WTC11 (cell line): ENCODE measurements at regions not wholly inside any gene's neighbourhood (a gene's known extent, or its start where the extent isn't known, plus 50 kb on each side); places are given as distances from the start of the nearest gene placed in this dataset.

ENCODE experiments used
- ATAC-seq: fragments of 200-7000 bp; cut with Tn5 transposase; 2 replicates; pipeline ENCODE4 v1.10.0; 2021; ENCODE audit warnings: mild to moderate bottlenecking, moderate library complexity
- CTCF ChIA-PET: fragments of 300-600 bp; sonication (Branson Sonifier 250); formaldehyde crosslinking; loops from one replicate; lab custom pipeline; 2021; ENCODE audit warnings: antibody characterized with exemption; lab: Charles Lee
- POLR2A ChIA-PET: fragments of 350-600 bp; sonication (Branson Sonifier 250); formaldehyde crosslinking; loops from one replicate; lab custom pipeline; 2021; ENCODE audit warnings: antibody characterized with exemption; lab: Charles Lee
- DNase-seq: peaks from one replicate; pipeline ENCODE4 v3.0.0; 2021; ENCODE audit warnings: low spot score
- H3K27ac Mint-ChIP-seq: 2 replicates; pipeline ENCODE4 v1.8.0; 2021; ENCODE audit warnings: mixed read lengths
- H3K27me3 Mint-ChIP-seq: 2 replicates; pipeline ENCODE4 v1.8.0; 2021; ENCODE audit warnings: low read depth, mild to moderate bottlenecking, moderate library complexity, mixed read lengths
- H3K36me3 Mint-ChIP-seq: 2 replicates; pipeline ENCODE4 v1.8.0; 2021; ENCODE audit warnings: mixed read lengths
- H3K4me1 Mint-ChIP-seq: 2 replicates; pipeline ENCODE4 v1.8.0; 2022; ENCODE audit warnings: mixed read lengths
- H3K4me3 Mint-ChIP-seq: 2 replicates; pipeline ENCODE4 v1.8.0; 2021; ENCODE audit warnings: mild to moderate bottlenecking, moderate library complexity, mixed read lengths
- H3K9me3 Mint-ChIP-seq: 2 replicates; pipeline ENCODE4 v1.8.0; 2021; ENCODE audit warnings: mixed read lengths
- AR ChIP-seq: fragments of 250-450 bp; sonication (Bioruptor Pico); IDR thresholded peaks from 2 replicates; pipeline ENCODE4 v1.9.0; 2021; ENCODE audit warnings: mild to moderate bottlenecking
- ATF2 ChIP-seq: sonication (generic); formaldehyde crosslinking; IDR thresholded peaks from 2 replicates; pipeline ENCODE4 v1.8.1; 2022; ENCODE audit warnings: low read depth, missing genetic modification reagents, borderline replicate concordance
- CREM ChIP-seq: sonication (generic); formaldehyde crosslinking; IDR thresholded peaks from 2 replicates; pipeline ENCODE4 v1.8.1; 2022; ENCODE audit warnings: mild to moderate bottlenecking, missing genetic modification reagents, moderate library complexity
- E2F1 ChIP-seq: sonication (generic); formaldehyde crosslinking; IDR thresholded peaks from 2 replicates; pipeline ENCODE4 v1.8.0; 2022; ENCODE audit warnings: mild to moderate bottlenecking, missing genetic modification reagents
- E2F5 ChIP-seq: sonication (generic); formaldehyde crosslinking; IDR thresholded peaks from 2 replicates; pipeline ENCODE4 v1.8.1; 2022; ENCODE audit warnings: mild to moderate bottlenecking, moderate library complexity, missing genetic modification reagents
- FOXP4 ChIP-seq: sonication (generic); formaldehyde crosslinking; IDR thresholded peaks from 2 replicates; pipeline ENCODE4 v1.8.0; 2022; ENCODE audit warnings: mild to moderate bottlenecking, missing genetic modification reagents
- GTF2I ChIP-seq: fragments of 250-450 bp; sonication (Bioruptor Pico); conservative IDR thresholded peaks from 2 replicates; pipeline ENCODE4 v1.4.0; 2021; ENCODE audit warnings: mild to moderate bottlenecking
- HMGXB4 ChIP-seq: sonication (generic); formaldehyde crosslinking; IDR thresholded peaks from 2 replicates; pipeline ENCODE4 v1.8.1; 2023; ENCODE audit warnings: mild to moderate bottlenecking, moderate library complexity, missing genetic modification reagents
- KAT7 ChIP-seq: sonication (generic); formaldehyde crosslinking; IDR thresholded peaks from 2 replicates; pipeline ENCODE4 v1.8.1; 2023; ENCODE audit warnings: missing genetic modification reagents, mild to moderate bottlenecking, borderline replicate concordance
- NR2C2 ChIP-seq: sonication (generic); formaldehyde crosslinking; IDR thresholded peaks from 2 replicates; pipeline ENCODE4 v1.8.0; 2022; ENCODE audit warnings: mild to moderate bottlenecking, missing genetic modification reagents
- NR3C1 ChIP-seq: sonication (generic); formaldehyde crosslinking; conservative IDR thresholded peaks from 2 replicates; pipeline ENCODE4 v1.8.1; 2023; ENCODE audit warnings: low read depth, mild to moderate bottlenecking, missing genetic modification reagents
- RELA ChIP-seq: sonication (generic); formaldehyde crosslinking; IDR thresholded peaks from 2 replicates; pipeline ENCODE4 v1.8.1; 2022; ENCODE audit warnings: missing genetic modification reagents, mild to moderate bottlenecking, borderline replicate concordance
- SMAD4 ChIP-seq: sonication (generic); formaldehyde crosslinking; IDR thresholded peaks from 2 replicates; pipeline ENCODE4 v1.8.0; 2022; ENCODE audit warnings: mild to moderate bottlenecking, missing genetic modification reagents
- SP1 ChIP-seq: sonication (generic); formaldehyde crosslinking; conservative IDR thresholded peaks from 2 replicates; pipeline ENCODE4 v1.8.1; 2022; ENCODE audit warnings: missing genetic modification reagents
- ZNF317 ChIP-seq: sonication (generic); formaldehyde crosslinking; IDR thresholded peaks from 2 replicates; pipeline ENCODE4 v1.8.1; 2023; ENCODE audit warnings: low read depth, mild to moderate bottlenecking, moderate library complexity, missing genetic modification reagents, borderline replicate concordance
- ZNF512 ChIP-seq: sonication (generic); formaldehyde crosslinking; IDR thresholded peaks from 2 replicates; pipeline ENCODE4 v1.8.1; 2022; ENCODE audit warnings: missing genetic modification reagents, borderline replicate concordance
- TF ChIP-seq, protein P1 (sequence below): sonication (generic); formaldehyde crosslinking; IDR thresholded peaks from 2 replicates; pipeline ENCODE4 v1.8.1; 2023; ENCODE audit warnings: mild to moderate bottlenecking, missing genetic modification reagents
- TF ChIP-seq, protein P2 (sequence below): sonication (generic); formaldehyde crosslinking; conservative IDR thresholded peaks from 2 replicates; pipeline ENCODE4 v1.8.1; 2022; ENCODE audit warnings: mild to moderate bottlenecking, missing genetic modification reagents

- Mint-ChIP-seq H3K36me3 (no peaks in the 10 kb centered on the region), H3K27me3 (no peaks in the 10 kb centered on the region), H3K27ac (no peak overlapping the region), H3K4me3 (no peak overlapping the region), H3K9me3 (no peaks in the 10 kb centered on the region), H3K4me1 (no peaks in the 10 kb centered on the region)
- no peak for ATAC-seq
- CTCF ChIA-PET, result no interaction called here
- TF ChIP-seq NR3C1 (CRISPR knock-in tag) (no peak), ZNF317 (CRISPR knock-in tag) (no peak)
- TF ChIP-seq, protein P1, sequence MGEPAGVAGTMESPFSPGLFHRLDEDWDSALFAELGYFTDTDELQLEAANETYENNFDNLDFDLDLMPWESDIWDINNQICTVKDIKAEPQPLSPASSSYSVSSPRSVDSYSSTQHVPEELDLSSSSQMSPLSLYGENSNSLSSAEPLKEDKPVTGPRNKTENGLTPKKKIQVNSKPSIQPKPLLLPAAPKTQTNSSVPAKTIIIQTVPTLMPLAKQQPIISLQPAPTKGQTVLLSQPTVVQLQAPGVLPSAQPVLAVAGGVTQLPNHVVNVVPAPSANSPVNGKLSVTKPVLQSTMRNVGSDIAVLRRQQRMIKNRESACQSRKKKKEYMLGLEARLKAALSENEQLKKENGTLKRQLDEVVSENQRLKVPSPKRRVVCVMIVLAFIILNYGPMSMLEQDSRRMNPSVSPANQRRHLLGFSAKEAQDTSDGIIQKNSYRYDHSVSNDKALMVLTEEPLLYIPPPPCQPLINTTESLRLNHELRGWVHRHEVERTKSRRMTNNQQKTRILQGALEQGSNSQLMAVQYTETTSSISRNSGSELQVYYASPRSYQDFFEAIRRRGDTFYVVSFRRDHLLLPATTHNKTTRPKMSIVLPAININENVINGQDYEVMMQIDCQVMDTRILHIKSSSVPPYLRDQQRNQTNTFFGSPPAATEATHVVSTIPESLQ (CRISPR knock-in tag), result no peak
- TF ChIP-seq, protein P2, sequence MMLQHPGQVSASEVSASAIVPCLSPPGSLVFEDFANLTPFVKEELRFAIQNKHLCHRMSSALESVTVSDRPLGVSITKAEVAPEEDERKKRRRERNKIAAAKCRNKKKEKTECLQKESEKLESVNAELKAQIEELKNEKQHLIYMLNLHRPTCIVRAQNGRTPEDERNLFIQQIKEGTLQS (CRISPR knock-in tag), result no peak
- POLR2A ChIA-PET, result no interaction called here
- DNase-seq, result no peak
Measured at GRCh38 chr1:80706526-80706925, 1094.2 kb upstream of the ADGRL2 start.

DNA sequence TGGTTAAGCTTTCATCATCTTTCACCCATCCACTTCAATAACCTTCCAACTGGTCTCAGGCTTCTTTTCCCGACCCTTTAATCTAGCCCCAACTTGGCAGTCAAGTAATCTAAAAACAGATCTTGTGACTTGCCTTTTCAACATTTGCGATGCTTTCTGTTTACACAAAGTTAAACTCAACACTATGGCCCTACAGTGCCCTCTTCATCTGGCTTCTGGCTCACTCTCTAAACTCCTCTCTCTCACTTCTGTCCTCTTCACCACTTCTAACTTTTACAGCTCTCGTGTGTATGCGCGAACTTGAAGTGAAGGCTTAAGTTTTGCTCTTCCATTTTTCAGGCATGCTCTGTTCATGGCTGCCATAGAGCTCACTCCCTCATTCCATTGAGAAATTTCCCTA lies 1122.3 kb upstream of the ADGRL2 start:
- ChIA-PET POLR2A (no interaction called here), CTCF (no interaction called here)
- Mint-ChIP-seq H3K36me3 (no peaks in the 10 kb centered on the region), H3K4me3 (no peak overlapping the region), H3K27me3 (no peaks in the 10 kb centered on the region), H3K27ac (no peak overlapping the region), H3K4me1 (peaks cover 49% of the 10 kb centered on the region), H3K9me3 (no peaks in the 10 kb centered on the region)
- DNase-seq, result no peak
- ATAC-seq, result no peak
- no peak for TF ChIP-seq RELA (CRISPR knock-in tag)
- TF ChIP-seq SMAD4 (CRISPR knock-in tag), result no peak
- TF ChIP-seq E2F1 (CRISPR knock-in tag), result no peak

- H3K4me3 Mint-ChIP-seq, result no peak overlapping the region
- H3K27ac Mint-ChIP-seq, result no peak overlapping the region
- H3K4me1 Mint-ChIP-seq, result peaks cover 45% of the 10 kb centered on the region
- no peaks in the 10 kb centered on the region for H3K36me3 Mint-ChIP-seq
- ATAC-seq, result no peak
- H3K27me3 Mint-ChIP-seq, result no peaks in the 10 kb centered on the region
- no peak for DNase-seq
- ChIA-PET POLR2A (no interaction called here), CTCF (no interaction called here)
- no peaks in the 10 kb centered on the region for H3K9me3 Mint-ChIP-seq
- TF ChIP-seq E2F5 (CRISPR knock-in tag), result no peak
- TF ChIP-seq CREM, result no peak
- TF ChIP-seq FOXP4 (CRISPR knock-in tag), result no peak
- TF ChIP-seq HMGXB4 (CRISPR knock-in tag), result no peak
- no peak for TF ChIP-seq KAT7
- no peak for TF ChIP-seq NR2C2 (CRISPR knock-in tag)
- TF ChIP-seq AR (CRISPR knock-in tag), result no peak
- TF ChIP-seq SP1 (CRISPR knock-in tag), result no peak
- TF ChIP-seq GTF2I (CRISPR knock-in tag), result no peak
- no peak for TF ChIP-seq ATF2
- no peak for TF ChIP-seq ZNF512
Measured at GRCh38 chr1:80675454-80675853, 1125.3 kb upstream of the ADGRL2 start.
